Amniotic stem cell (primary cell): ENCODE measurements at regions not wholly inside any gene's neighbourhood (a gene's known extent, or its start where the extent isn't known, plus 50 kb on each side); places are given as distances from the start of the nearest gene placed in this dataset.

Experiments
- DNase-seq: peaks from one replicate; lab custom pipeline; 2025; lab: John Stamatoyannopoulos, UW

GRCh38 chr9:88658311-88658822 lies 123.4 kb downstream of the NXNL2 start:
- DNase-seq, result no peak

- DNase-seq, result no peak
Measured at GRCh38 chr9:88659126-88659525, 124.1 kb downstream of the NXNL2 start.

- no peak for DNase-seq
Measured at GRCh38 chr9:88660611-88661010, 125.6 kb downstream of the NXNL2 start.

- no peak for DNase-seq
Measured at GRCh38 chr9:88661759-88662158, 126.8 kb downstream of the NXNL2 start.

- DNase-seq, result no peak
Measured at GRCh38 chr9:88663771-88664419, 128.9 kb downstream of the NXNL2 start.

GRCh38 chr9:88664773-88665172 lies 129.8 kb downstream of the NXNL2 start:
- no peak for DNase-seq

GRCh38 chr9:88672874-88673689 lies 138.1 kb downstream of the NXNL2 start:
- DNase-seq, result no peak

- no peak for DNase-seq
Measured at GRCh38 chr9:88673886-88674285, 138.9 kb downstream of the NXNL2 start.

GRCh38 chr9:88676644-88677043 lies 141.7 kb downstream of the NXNL2 start:
- DNase-seq, result no peak

GRCh38 chr9:88678008-88678407 lies 143.0 kb downstream of the NXNL2 start:
- no peak for DNase-seq

GRCh38 chr9:88678431-88678830 lies 143.5 kb downstream of the NXNL2 start:
- no peak for DNase-seq

GRCh38 chr9:88680041-88680440 lies 145.1 kb downstream of the NXNL2 start:
- no peak for DNase-seq

GRCh38 chr9:88680505-88681160 lies 145.7 kb downstream of the NXNL2 start:
- DNase-seq, result no peak

GRCh38 chr9:88681434-88681833 lies 146.5 kb downstream of the NXNL2 start:
- no peak for DNase-seq

GRCh38 chr9:88682431-88682831 lies 147.5 kb downstream of the NXNL2 start:
- DNase-seq, result no peak

GRCh38 chr9:88684046-88684445 lies 149.1 kb downstream of the NXNL2 start:
- no peak for DNase-seq

GRCh38 chr9:88684845-88685244 lies 149.9 kb downstream of the NXNL2 start:
- no peak for DNase-seq

- no peak for DNase-seq
Measured at GRCh38 chr9:88685966-88686365, 151.0 kb downstream of the NXNL2 start.

- no peak for DNase-seq
Measured at GRCh38 chr9:88689509-88690298, 154.7 kb downstream of the NXNL2 start.

- DNase-seq, result no peak
Measured at GRCh38 chr9:88690628-88691027, 155.7 kb downstream of the NXNL2 start.

GRCh38 chr9:88691091-88691490 lies 156.1 kb downstream of the NXNL2 start:
- no peak for DNase-seq

- DNase-seq, result no peak
Measured at GRCh38 chr9:88691811-88692210, 156.8 kb downstream of the NXNL2 start.
